ENCODE measurements at regions not wholly inside any gene's neighbourhood (a gene's known extent, or its start where the extent isn't known, plus 50 kb on each side); places are given as distances from the start of the nearest gene placed in this dataset.
A peak's percentile ranks its signal among the peaks of the same experiment; 100 is the strongest.

DNA sequence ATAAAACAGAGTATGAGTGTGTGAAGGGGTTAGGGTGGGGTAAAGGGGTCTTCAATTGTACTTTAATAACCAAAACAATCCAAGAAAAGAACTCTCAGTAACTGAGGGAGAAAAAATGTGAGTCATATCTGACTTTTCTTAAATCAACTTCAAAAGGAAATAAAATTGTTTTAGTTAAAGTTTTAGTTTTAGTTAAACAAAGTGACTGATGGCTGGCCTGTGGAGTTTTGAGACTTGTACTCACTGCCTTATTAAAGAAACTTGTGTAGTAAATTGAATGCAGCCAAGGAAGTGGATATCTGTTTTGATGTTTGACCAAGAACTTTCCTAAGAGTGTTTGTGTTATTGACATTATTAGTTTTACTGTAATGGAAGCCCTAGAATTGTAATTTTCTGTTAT lies 2032.6 kb downstream of the MAT2B start:
- no peaks in the 10 kb centered on the region for H3K27me3 ChIP-seq
- H3K36me3 ChIP-seq: no peaks in the 10 kb centered on the region
- no peaks in the 10 kb centered on the region for H4K20me1 ChIP-seq
- no peaks in the 10 kb centered on the region for H3K4me1 ChIP-seq
- H3K27ac ChIP-seq: no peak overlapping the region
- no peak overlapping the region for H3K4me3 ChIP-seq
- no peak for TF ChIP-seq Cebpa-rat (IDR thresholded peaks at IDR 0.05)
- no peak overlapping the region for H3K4me2 ChIP-seq
- H3K9ac ChIP-seq: no peak overlapping the region
- no peaks in the 10 kb centered on the region for H3K9me3 ChIP-seq

DNA sequence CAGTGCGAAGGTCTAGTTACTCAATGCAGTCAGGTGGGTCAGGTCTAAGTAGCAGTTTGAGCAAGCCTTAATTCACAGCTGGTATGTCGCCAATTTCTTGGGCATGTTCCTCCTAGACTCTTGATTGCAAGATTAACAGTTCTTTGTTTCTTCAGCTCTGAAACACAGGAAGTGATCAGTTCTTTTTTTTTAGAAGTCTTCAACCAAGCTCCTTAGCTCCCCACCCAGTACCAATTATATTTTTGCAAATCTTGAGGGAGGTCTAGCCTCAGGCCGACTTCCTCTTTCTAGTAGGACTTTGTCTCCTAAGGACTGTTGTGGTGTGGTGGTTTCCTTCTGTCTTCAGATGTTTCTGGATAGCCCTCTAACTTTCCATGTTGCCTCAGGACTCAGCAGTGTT lies 2054.2 kb downstream of the MAT2B start:
- Histone ChIP-seq H4K20me1 (no peaks in the 10 kb centered on the region), H3K9ac (no peak overlapping the region), H3K36me3 (no peaks in the 10 kb centered on the region), H3K9me3 (peaks cover 4% of the 10 kb centered on the region; the same call in 1 of the 2 replicates), H3K4me2 (peak overlapping the region; percentile 56), H3K27ac (no peak overlapping the region; the same call in 1 of the 2 replicates), H3K27me3 (no peaks in the 10 kb centered on the region), H3K4me1 (peaks cover 22% of the 10 kb centered on the region), H3K4me3 (no peak overlapping the region)
- TF ChIP-seq Cebpa-rat (IDR thresholded peaks at IDR 0.05): no peak

DNA sequence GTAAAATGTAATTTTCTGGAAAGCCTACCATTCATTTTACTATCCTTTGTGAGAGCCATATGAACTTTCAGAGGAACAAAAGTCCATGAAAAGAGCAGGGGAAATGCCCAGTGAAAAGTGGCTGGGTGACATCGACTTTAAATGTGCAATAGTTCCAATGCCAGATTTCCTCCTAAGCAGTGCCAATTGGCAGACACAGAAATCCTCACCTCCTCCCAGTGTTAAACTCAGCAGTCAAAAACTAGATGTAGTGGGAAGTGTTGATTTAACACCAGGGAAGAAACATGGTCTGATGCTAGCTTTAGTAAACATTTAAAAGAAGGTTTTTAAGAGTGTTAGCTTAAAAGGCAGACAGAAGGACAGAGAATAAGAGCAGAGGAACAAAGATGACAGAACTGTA lies 2055.2 kb downstream of the MAT2B start:
- H3K4me2 ChIP-seq: no peak overlapping the region
- H3K4me3 ChIP-seq: no peak overlapping the region
- no peaks in the 10 kb centered on the region for H3K27me3 ChIP-seq
- H3K9me3 ChIP-seq: peaks cover 4% of the 10 kb centered on the region; the same call in 1 of the 2 replicates
- H3K27ac ChIP-seq: no peak overlapping the region
- no peak for TF ChIP-seq Cebpa-rat (IDR thresholded peaks at IDR 0.05)
- H3K36me3 ChIP-seq: no peaks in the 10 kb centered on the region
- H3K9ac ChIP-seq: no peak overlapping the region
- H4K20me1 ChIP-seq: no peaks in the 10 kb centered on the region
- H3K4me1 ChIP-seq: peaks cover 22% of the 10 kb centered on the region

DNA sequence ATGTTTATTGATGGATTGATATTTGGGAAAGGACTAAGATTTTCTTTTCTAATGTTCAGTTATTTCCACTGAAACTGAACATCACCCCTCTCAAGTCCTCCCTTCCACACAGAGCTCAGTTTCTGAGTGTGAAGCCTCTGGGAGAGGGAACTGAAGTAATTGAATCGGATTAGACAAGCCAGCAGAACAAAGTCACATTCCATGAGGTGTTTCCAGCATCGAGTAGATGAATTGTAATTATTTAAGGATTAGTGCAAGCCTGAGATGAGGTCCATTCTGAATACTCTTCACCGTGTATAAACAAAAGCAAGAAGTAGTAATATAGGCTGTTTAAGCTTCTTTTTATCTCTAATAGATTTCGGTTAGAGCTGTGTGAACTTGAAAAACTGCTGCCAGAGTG lies 2060.5 kb downstream of the MAT2B start:
- Histone ChIP-seq H3K36me3 (no peaks in the 10 kb centered on the region), H3K4me2 (no peak overlapping the region), H3K27ac (no peak overlapping the region), H3K9me3 (peaks cover 8% of the 10 kb centered on the region), H3K27me3 (no peaks in the 10 kb centered on the region), H4K20me1 (no peaks in the 10 kb centered on the region), H3K4me1 (no peaks in the 10 kb centered on the region), H3K9ac (no peak overlapping the region), H3K4me3 (no peak overlapping the region)
- no peak for TF ChIP-seq Cebpa-rat (IDR thresholded peaks at IDR 0.05)

DNA sequence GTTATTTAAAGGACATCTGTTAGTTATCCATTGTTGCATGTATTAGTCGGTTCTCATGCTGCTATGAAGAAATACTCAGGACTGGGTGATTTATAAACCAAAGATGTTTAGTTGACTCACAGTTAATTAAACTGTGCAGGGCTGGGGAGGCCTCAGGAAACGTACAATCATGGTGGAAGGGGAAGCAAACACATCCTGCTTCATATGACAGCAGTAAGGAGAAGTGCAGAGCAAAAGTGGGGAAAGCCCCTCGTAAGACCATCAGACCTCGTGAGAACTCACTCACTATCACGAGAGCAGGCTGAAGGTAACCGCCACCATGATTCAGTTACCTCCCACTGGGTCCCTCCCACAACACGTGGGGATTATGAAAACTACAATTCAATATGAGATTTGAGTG lies 2064.1 kb downstream of the MAT2B start:
- Histone ChIP-seq H3K36me3 (no peaks in the 10 kb centered on the region), H4K20me1 (no peaks in the 10 kb centered on the region), H3K9ac (no peak overlapping the region), H3K9me3 (peaks cover 12% of the 10 kb centered on the region), H3K27me3 (no peaks in the 10 kb centered on the region), H3K4me3 (no peak overlapping the region), H3K27ac (no peak overlapping the region), H3K4me2 (no peak overlapping the region), H3K4me1 (no peaks in the 10 kb centered on the region)
- TF ChIP-seq Cebpa-rat (IDR thresholded peaks at IDR 0.05): no peak

DNA sequence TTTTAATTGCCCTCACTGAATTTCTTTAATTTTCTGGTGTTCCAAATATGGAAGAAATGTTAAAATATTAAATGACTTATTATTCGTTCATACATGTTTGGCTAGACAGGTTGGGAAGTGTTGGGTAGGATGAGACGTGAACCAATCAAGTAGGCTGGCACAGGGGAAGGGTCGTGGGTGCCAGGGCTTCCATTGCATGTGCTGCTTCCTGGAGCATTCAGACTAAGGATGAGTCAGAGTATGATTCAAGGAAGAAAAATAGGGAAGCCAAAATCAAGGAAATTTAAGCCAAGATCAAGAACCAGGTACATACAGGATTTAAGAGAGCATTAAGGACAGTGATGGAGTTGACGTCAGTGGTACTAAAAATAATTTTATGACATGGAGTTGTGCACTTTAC lies 2068.0 kb downstream of the MAT2B start:
- Histone ChIP-seq H3K9ac (no peak overlapping the region), H3K4me1 (no peaks in the 10 kb centered on the region), H3K36me3 (no peaks in the 10 kb centered on the region), H3K27ac (no peak overlapping the region), H4K20me1 (no peaks in the 10 kb centered on the region), H3K27me3 (no peaks in the 10 kb centered on the region), H3K4me2 (no peak overlapping the region), H3K4me3 (no peak overlapping the region), H3K9me3 (peaks cover 12% of the 10 kb centered on the region)
- TF ChIP-seq Cebpa-rat (IDR thresholded peaks at IDR 0.05): no peak

DNA sequence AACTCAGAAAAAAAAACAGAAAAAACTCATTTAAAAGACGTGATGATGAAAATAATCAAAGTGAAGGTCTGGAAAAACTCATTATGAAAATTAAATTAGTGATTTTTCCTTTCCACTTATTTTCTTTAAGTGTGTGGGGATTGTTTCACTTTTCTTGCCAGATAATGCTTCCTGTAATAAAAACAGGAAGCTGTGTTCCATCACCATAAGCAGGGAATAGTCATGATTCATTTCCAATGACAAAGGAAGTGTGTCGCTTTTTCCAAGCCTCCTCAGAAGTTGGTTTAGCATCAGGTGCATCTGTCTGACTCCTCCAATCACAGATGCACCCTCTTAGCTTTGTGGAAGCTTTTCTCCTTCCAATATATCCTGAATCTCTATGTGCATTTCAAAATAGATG lies 2068.7 kb downstream of the MAT2B start:
- peaks cover 12% of the 10 kb centered on the region for H3K9me3 ChIP-seq
- no peak overlapping the region for H3K4me2 ChIP-seq
- H3K27me3 ChIP-seq: no peaks in the 10 kb centered on the region
- no peak overlapping the region for H3K9ac ChIP-seq
- H3K4me3 ChIP-seq: no peak overlapping the region
- H3K27ac ChIP-seq: no peak overlapping the region
- no peaks in the 10 kb centered on the region for H4K20me1 ChIP-seq
- H3K4me1 ChIP-seq: no peaks in the 10 kb centered on the region
- no peak for TF ChIP-seq Cebpa-rat (IDR thresholded peaks at IDR 0.05)
- H3K36me3 ChIP-seq: no peaks in the 10 kb centered on the region

DNA sequence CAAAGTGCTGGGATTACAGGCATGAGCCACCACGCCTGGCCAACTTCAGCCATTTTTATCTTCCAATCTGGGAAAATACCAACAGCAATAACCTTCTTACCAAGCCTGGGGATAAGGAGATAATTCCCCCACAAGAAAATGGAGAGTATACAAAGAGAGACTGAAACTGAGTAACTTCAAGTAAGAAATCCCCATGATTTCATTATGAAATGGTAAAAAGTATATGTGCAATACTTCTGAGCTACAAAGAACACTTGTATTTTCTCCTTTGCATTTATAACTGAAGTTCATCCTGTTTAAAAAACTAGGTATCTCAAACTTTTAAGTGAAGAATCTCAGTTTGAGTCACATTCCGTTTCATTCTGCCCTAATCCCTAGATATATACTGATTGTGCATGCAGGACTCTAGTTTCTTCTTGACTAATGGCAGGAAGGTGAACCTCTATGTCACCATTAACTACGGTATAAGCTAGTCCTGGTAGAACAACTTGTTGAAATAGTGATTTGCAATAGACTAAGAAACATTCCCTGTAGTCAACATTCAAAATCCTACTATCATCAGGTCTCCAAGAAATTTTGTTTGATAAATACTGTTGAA lies 2071.4 kb downstream of the MAT2B start:
- Histone ChIP-seq H3K27me3 (no peaks in the 10 kb centered on the region), H3K4me1 (no peaks in the 10 kb centered on the region), H3K4me3 (no peak overlapping the region), H4K20me1 (no peaks in the 10 kb centered on the region), H3K36me3 (no peaks in the 10 kb centered on the region), H3K9ac (no peak overlapping the region), H3K9me3 (0 out of 2 replicates have a peak, but pooled peaks cover 2% of the 10 kb centered on the region), H3K27ac (no peak overlapping the region), H3K4me2 (no peak overlapping the region)
- no peak for TF ChIP-seq Cebpa-rat (IDR thresholded peaks at IDR 0.05)

DNA sequence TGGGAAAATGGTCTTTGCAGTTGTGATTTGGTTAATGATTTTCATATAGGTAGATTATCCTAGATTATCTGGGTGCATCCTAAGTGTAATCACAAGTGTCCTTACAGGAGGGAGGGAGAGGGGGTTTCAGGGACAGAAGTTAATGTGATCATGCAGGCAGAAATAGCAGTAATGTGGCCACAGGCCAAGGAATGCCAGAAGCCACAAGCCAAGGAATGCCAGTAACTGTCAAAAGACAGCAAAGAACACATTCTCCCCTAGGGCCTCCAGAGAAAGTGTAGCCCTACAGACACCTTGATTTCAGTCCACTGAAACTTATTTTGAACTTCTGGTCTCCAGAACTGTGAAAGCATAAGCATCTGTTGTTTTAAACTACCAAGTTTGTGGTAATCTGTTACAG lies 2074.5 kb downstream of the MAT2B start:
- TF ChIP-seq Cebpa-rat (IDR thresholded peaks at IDR 0.05): no peak
- Histone ChIP-seq H3K9me3 (no peaks in the 10 kb centered on the region), H3K36me3 (no peaks in the 10 kb centered on the region), H3K27me3 (no peaks in the 10 kb centered on the region), H3K4me1 (no peaks in the 10 kb centered on the region), H3K27ac (no peak overlapping the region), H4K20me1 (no peaks in the 10 kb centered on the region), H3K9ac (no peak overlapping the region), H3K4me2 (no peak overlapping the region), H3K4me3 (no peak overlapping the region)

DNA sequence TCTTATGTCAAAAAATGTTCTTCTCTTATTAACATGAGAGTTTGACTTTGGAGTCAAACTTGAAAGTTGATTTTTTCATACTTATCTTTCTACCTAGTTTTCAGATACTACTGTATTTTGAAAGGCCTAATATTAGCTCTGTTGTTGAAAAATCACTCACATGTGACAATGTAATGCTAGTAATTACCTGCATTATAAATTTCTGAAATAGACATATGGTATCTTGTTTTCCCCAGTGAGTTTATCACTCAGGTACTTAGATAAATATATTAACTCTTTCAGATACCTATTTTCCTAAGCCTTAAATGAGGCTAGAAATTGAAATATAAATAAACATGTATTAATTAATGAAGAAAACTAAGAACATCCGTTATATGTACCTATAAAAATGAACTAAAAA lies 2089.3 kb downstream of the MAT2B start:
- Histone ChIP-seq H3K4me3 (no peak overlapping the region), H4K20me1 (no peaks in the 10 kb centered on the region), H3K36me3 (no peaks in the 10 kb centered on the region), H3K4me1 (no peaks in the 10 kb centered on the region), H3K27ac (no peak overlapping the region), H3K4me2 (no peak overlapping the region), H3K9ac (no peak overlapping the region), H3K9me3 (no peaks in the 10 kb centered on the region), H3K27me3 (no peaks in the 10 kb centered on the region)
- no peak for TF ChIP-seq Cebpa-rat (IDR thresholded peaks at IDR 0.05)

DNA sequence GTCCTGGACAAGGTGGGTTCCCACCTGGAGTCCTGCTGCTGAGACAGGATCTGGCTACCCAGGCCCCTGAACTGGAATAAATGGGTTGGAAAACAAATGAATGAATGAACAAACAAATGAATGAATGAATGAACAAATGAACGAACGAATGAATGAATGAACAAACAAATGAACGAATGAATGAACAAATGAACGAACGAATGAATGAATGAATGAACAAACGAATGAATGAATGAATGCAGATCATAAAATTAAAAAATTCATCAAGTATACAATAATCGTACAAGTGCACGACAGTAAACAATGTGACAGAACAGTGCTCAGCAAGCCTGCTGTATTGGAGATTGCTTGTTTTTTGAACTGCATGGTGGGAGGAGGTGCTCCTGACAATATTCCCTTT lies 2097.1 kb downstream of the MAT2B start:
- H4K20me1 ChIP-seq: no peaks in the 10 kb centered on the region
- no peak overlapping the region for H3K9ac ChIP-seq
- no peaks in the 10 kb centered on the region for H3K36me3 ChIP-seq
- no peak overlapping the region for H3K27ac ChIP-seq
- no peak for TF ChIP-seq Cebpa-rat (IDR thresholded peaks at IDR 0.05)
- H3K27me3 ChIP-seq: no peaks in the 10 kb centered on the region
- H3K4me3 ChIP-seq: no peak overlapping the region
- no peaks in the 10 kb centered on the region for H3K4me1 ChIP-seq
- H3K9me3 ChIP-seq: no peaks in the 10 kb centered on the region
- no peak overlapping the region for H3K4me2 ChIP-seq
